T-cell (primary cell): ENCODE measurements at regions not wholly inside any gene's neighbourhood (a gene's known extent, or its start where the extent isn't known, plus 50 kb on each side); places are given as distances from the start of the nearest gene placed in this dataset.
"Not testable (repeated sequence)": the region's sequence is repeated elsewhere in the genome, so short reads cannot be mapped to it uniquely, and the experiment has no call there.

Experiments used
- ATAC-seq, 4 experiments: fragments of 200-7000 bp in 3 of 4; fragments of 150-1000 bp in 1 of 4; cut with Tn5 transposase; replicated peaks in 1 of 4; 1 replicate in 3 of 4; 2 replicates in 1 of 4; pipeline ENCODE4 v1.10.0; 2021; ENCODE audit warnings: moderate library complexity in 3 of 4, mild to moderate bottlenecking in 2 of 4, moderate number of reproducible peaks in 1 of 4
- CTCF ChIA-PET, 2 donors: fragments of 300-600 bp; sonication (Branson Sonifier 250); formaldehyde crosslinking; loops; one replicate each; lab custom pipeline; 2022; ENCODE audit warnings: antibody characterized with exemption in 2 of 2; lab: Charles Lee
- POLR2A ChIA-PET, 2 donors: fragments of 300-600 bp; sonication (Branson Sonifier 250); formaldehyde crosslinking; loops; one replicate each; lab custom pipeline; 2022; ENCODE audit warnings: antibody characterized with exemption in 2 of 2; lab: Charles Lee
- DNase-seq, 35 experiments: peaks; one replicate each; pipeline versions ENCODE4 v3.0.0 to v3.0.0-alpha.2; 2013 to 2023
- H3K27ac ChIP-seq: one replicate; pipeline ENCODE4 v1.5.1; 2013; ENCODE audit warnings: low read length
- H3K27me3 ChIP-seq, 2 experiments: replicated peaks in 1 of 2; 1 replicate in 1 of 2; 2 replicates in 1 of 2; pipeline versions ENCODE4 v1.6.1 to v1.7.0; 2013; ENCODE audit warnings: low read length in 1 of 2, mixed read lengths in 1 of 2; ENCODE audit not compliant: control insufficient read depth in 2 of 2, insufficient read depth in 2 of 2; ENCODE audit errors: extremely low read depth in 1 of 2
- H3K36me3 ChIP-seq, 2 donors: 1 replicate in 1 of 2; 2 replicates in 1 of 2; pipeline versions ENCODE4 v1.6.1 to v1.7.0; 2013; ENCODE audit warnings: low read length in 1 of 2; ENCODE audit not compliant: control insufficient read depth in 2 of 2, insufficient read depth in 1 of 2; ENCODE audit errors: extremely low read depth in 1 of 2
- H3K4me1 ChIP-seq, 2 experiments: 1 replicate in 1 of 2; 2 replicates in 1 of 2; pipeline versions ENCODE4 v1.6.1 to v1.7.0; 2013; ENCODE audit warnings: low read length in 2 of 2, mixed read lengths in 1 of 2; ENCODE audit not compliant: insufficient read depth in 2 of 2, control insufficient read depth in 1 of 2; ENCODE audit errors: extremely low read depth in 1 of 2
- H3K4me3 ChIP-seq, 2 donors: 1 replicate in 1 of 2; 2 replicates in 1 of 2; pipeline versions ENCODE4 v1.5.1 to v1.7.0; 2013; ENCODE audit warnings: mild to moderate bottlenecking in 2 of 2, low read length in 1 of 2, moderate library complexity in 1 of 2; ENCODE audit not compliant: control insufficient read depth in 1 of 2; ENCODE audit errors: extremely low read depth in 1 of 2
- H3K9me3 ChIP-seq: 2 replicates; pipeline ENCODE4 v1.7.0; 2013
- H3K27ac Mint-ChIP-seq, 2 donors: one replicate each; pipeline ENCODE4 v1.8.0; 2020 to 2021; ENCODE audit warnings: mild to moderate bottlenecking in 2 of 2, mixed read lengths in 2 of 2
- H3K27me3 Mint-ChIP-seq, 2 donors: one replicate each; pipeline ENCODE4 v1.8.0; 2021 to 2022; ENCODE audit warnings: mixed read lengths in 2 of 2
- H3K36me3 Mint-ChIP-seq: one replicate; pipeline ENCODE4 v1.8.0; 2021; ENCODE audit warnings: mixed read lengths
- H3K4me1 Mint-ChIP-seq, 3 donors: one replicate each; pipeline ENCODE4 v1.8.0; 2020 to 2022; ENCODE audit warnings: mixed read lengths in 3 of 3, mild to moderate bottlenecking in 1 of 3
- H3K4me3 Mint-ChIP-seq, 3 donors: one replicate each; pipeline ENCODE4 v1.8.0; 2020 to 2022; ENCODE audit warnings: mild to moderate bottlenecking in 3 of 3, mixed read lengths in 3 of 3, moderate library complexity in 3 of 3
- H3K9me3 Mint-ChIP-seq, 3 donors: one replicate each; pipeline ENCODE4 v1.8.0; 2020 to 2022; ENCODE audit warnings: mixed read lengths in 3 of 3
- WGBS: methylation state at CpG from one replicate; pipeline ENCODE4 v1.1.5; 2013; ENCODE audit warnings: missing lambda C conversion rate; ENCODE audit not compliant: insufficient coverage; 5-methylcytosine and 5-hydroxymethylcytosine counted together

- Mint-ChIP-seq H3K9me3 (peaks cover 0 to 2% (median 0%) of the 10 kb centered on the region in 3 donors), H3K4me1 (no peaks in the 10 kb centered on the region), H3K4me3 (no peak overlapping the region), H3K27me3 (peaks cover 3 to 6% of the 10 kb centered on the region in 2 donors), H3K36me3 (no peaks in the 10 kb centered on the region), H3K27ac (no peak overlapping the region)
- Histone ChIP-seq H3K36me3 (no peaks in the 10 kb centered on the region), H3K27ac (no peak overlapping the region), H3K27me3 (no peaks in the 10 kb centered on the region), H3K9me3 (no peaks in the 10 kb centered on the region), H3K4me3 (no peak overlapping the region), H3K4me1 (no peaks in the 10 kb centered on the region)
- POLR2A ChIA-PET, result interaction anchor here in 1 of 2 donors (0.6 kb wide), 1 partner anchor 254 kb away, joined by 4 read pairs; no protein-coding TSS in a partner anchor
- ATAC-seq, result no peak
- peak in 7 of 35 experiments; percentile 0 to 26 (median 6) for DNase-seq
- WGBS, result 80% methylated on average over 3 of the region's 5 CpGs
- CTCF ChIA-PET, result no interaction called here
Measured at GRCh38 chr1:219088778-219089557, 84.7 kb upstream of the LYPLAL1 start.

GRCh38 chr1:219090607-219091006, 83.1 kb upstream of the LYPLAL1 start:
- ATAC-seq, result no peak
- CTCF ChIA-PET, result no interaction called here
- no CpG with 5 or more reads among the region's 1 CpG for WGBS

GRCh38 chr1:219092206-219092605, 81.5 kb upstream of the LYPLAL1 start:
- H3K27ac ChIP-seq, result no peak overlapping the region
- no peaks in the 10 kb centered on the region for H3K4me1 Mint-ChIP-seq
- ChIA-PET CTCF (no interaction called here), POLR2A (no interaction called here)
- no peaks in the 10 kb centered on the region for H3K36me3 ChIP-seq
- WGBS, result no CpG with 5 or more reads among the region's 1 CpG
- no peak overlapping the region for H3K27ac Mint-ChIP-seq
- peaks cover 2 to 3% of the 10 kb centered on the region in 2 donors for H3K27me3 Mint-ChIP-seq
- no peaks in the 10 kb centered on the region for H3K9me3 ChIP-seq
- no peaks in the 10 kb centered on the region for H3K4me1 ChIP-seq
- ATAC-seq (no peak), DNase-seq (no peak)
- peaks cover 0 to 2% (median 0%) of the 10 kb centered on the region in 3 donors for H3K9me3 Mint-ChIP-seq
- no peak overlapping the region for H3K4me3 ChIP-seq
- no peak overlapping the region for H3K4me3 Mint-ChIP-seq
- H3K36me3 Mint-ChIP-seq, result no peaks in the 10 kb centered on the region
- no peaks in the 10 kb centered on the region for H3K27me3 ChIP-seq

More at GRCh38 chr1:219090607-219091006, 83.1 kb upstream of the LYPLAL1 start:
- no peaks in the 10 kb centered on the region for H3K9me3 ChIP-seq
- no peak overlapping the region for H3K4me3 ChIP-seq
- Mint-ChIP-seq H3K4me3 (no peak overlapping the region), H3K36me3 (no peaks in the 10 kb centered on the region), H3K9me3 (peaks cover 0 to 2% (median 0%) of the 10 kb centered on the region in 3 donors), H3K4me1 (no peaks in the 10 kb centered on the region), H3K27me3 (peaks cover 2 to 3% of the 10 kb centered on the region in 2 donors), H3K27ac (no peak overlapping the region)
- no peaks in the 10 kb centered on the region for H3K36me3 ChIP-seq
- no peak overlapping the region for H3K27ac ChIP-seq
- POLR2A ChIA-PET, result no interaction called here
- H3K27me3 ChIP-seq, result no peaks in the 10 kb centered on the region
- no peak for DNase-seq
- H3K4me1 ChIP-seq, result no peaks in the 10 kb centered on the region

GRCh38 chr1:219099307-219099706, 74.4 kb upstream of the LYPLAL1 start:
- DNase-seq (no peak), ATAC-seq (no peak)
- Mint-ChIP-seq H3K27me3 (no peaks in the 10 kb centered on the region), H3K36me3 (no peaks in the 10 kb centered on the region), H3K4me3 (no peak overlapping the region), H3K4me1 (no peaks in the 10 kb centered on the region), H3K9me3 (no peaks in the 10 kb centered on the region), H3K27ac (no peak overlapping the region)
- no peak overlapping the region for H3K27ac ChIP-seq
- WGBS, result no CpG with 5 or more reads among the region's 1 CpG
- no peak overlapping the region for H3K4me3 ChIP-seq
- H3K36me3 ChIP-seq, result no peaks in the 10 kb centered on the region
- no peaks in the 10 kb centered on the region for H3K9me3 ChIP-seq
- CTCF ChIA-PET, result no interaction called here
- no peaks in the 10 kb centered on the region for H3K27me3 ChIP-seq
- H3K4me1 ChIP-seq, result no peaks in the 10 kb centered on the region
- POLR2A ChIA-PET, result no interaction called here

- Histone ChIP-seq H3K9me3 (no peaks in the 10 kb centered on the region), H3K4me1 (no peaks in the 10 kb centered on the region), H3K27ac (no peak overlapping the region), H3K36me3 (no peaks in the 10 kb centered on the region), H3K27me3 (no peaks in the 10 kb centered on the region), H3K4me3 (no peak overlapping the region)
- Mint-ChIP-seq H3K27me3 (no peaks in the 10 kb centered on the region), H3K9me3 (no peaks in the 10 kb centered on the region), H3K4me3 (no peak overlapping the region), H3K27ac (no peak overlapping the region), H3K36me3 (no peaks in the 10 kb centered on the region), H3K4me1 (no peaks in the 10 kb centered on the region)
- no CpG with 5 or more reads among the region's 1 CpG for WGBS
- no peak for DNase-seq
- ChIA-PET POLR2A (interaction anchor here in 1 of 2 donors (0.6 kb wide), 1 partner anchor 20 kb away, joined by 3 read pairs; no protein-coding TSS in a partner anchor), CTCF (no interaction called here)
- ATAC-seq, result no peak
Measured at GRCh38 chr1:219100059-219100458, 73.6 kb upstream of the LYPLAL1 start.

GRCh38 chr1:219102466-219102865, 71.2 kb upstream of the LYPLAL1 start:
- ATAC-seq, H3K9me3 Mint-ChIP-seq, H3K4me3 Mint-ChIP-seq, H3K4me3 ChIP-seq, CTCF ChIA-PET, H3K36me3 Mint-ChIP-seq, H3K27ac ChIP-seq, POLR2A ChIA-PET, H3K4me1 Mint-ChIP-seq, H3K9me3 ChIP-seq, H3K27ac Mint-ChIP-seq, H3K27me3 Mint-ChIP-seq, H3K27me3 ChIP-seq, DNase-seq, H3K36me3 ChIP-seq, H3K4me1 ChIP-seq: not testable (repeated sequence)
- WGBS, result no CpG with 5 or more reads among the region's 1 CpG
